ENCODE measurements at regions not wholly inside any gene's neighbourhood (a gene's known extent, or its start where the extent isn't known, plus 50 kb on each side); places are given as distances from the start of the nearest gene placed in this dataset.

- intact Hi-C loops (cut with micrococcal nuclease) = no loop called here
- Mint-ChIP-seq H3K9me3 (peaks cover 5% of the 10 kb centered on the region), H3K36me3 (ENCODE audit: low read depth) (no peaks in the 10 kb centered on the region), H3K27ac (no peak overlapping the region), H3K4me3 (no peak overlapping the region), H3K27me3 (ENCODE audit: insufficient read depth) (no peaks in the 10 kb centered on the region), H3K4me1 (ENCODE audit: low read depth) (no peaks in the 10 kb centered on the region)
- no peak for DNase-seq (ENCODE audit: low spot score)
Observed at GRCh38 chr13:56917966-56918365, 222.8 kb upstream of the PRR20A start.

- intact Hi-C loops (cut with micrococcal nuclease) = no loop called here
- no peaks in the 10 kb centered on the region for H3K27me3 Mint-ChIP-seq (ENCODE audit: insufficient read depth)
- H3K27ac Mint-ChIP-seq = no peak overlapping the region
- no peak for DNase-seq (ENCODE audit: low spot score)
- no peak overlapping the region for H3K4me3 Mint-ChIP-seq
- no peaks in the 10 kb centered on the region for H3K36me3 Mint-ChIP-seq (ENCODE audit: low read depth)
- H3K9me3 Mint-ChIP-seq = peaks cover 18% of the 10 kb centered on the region
- H3K4me1 Mint-ChIP-seq (ENCODE audit: low read depth) = no peaks in the 10 kb centered on the region
Observed at GRCh38 chr13:56923626-56924140, 217.0 kb upstream of the PRR20A start.

GRCh38 chr13:56924401-56924800 lies 216.3 kb upstream of the PRR20A start:
- Mint-ChIP-seq H3K27me3 (ENCODE audit: insufficient read depth) (no peaks in the 10 kb centered on the region), H3K4me3 (no peak overlapping the region), H3K4me1 (ENCODE audit: low read depth) (no peaks in the 10 kb centered on the region), H3K27ac (no peak overlapping the region), H3K36me3 (ENCODE audit: low read depth) (no peaks in the 10 kb centered on the region), H3K9me3 (peaks cover 21% of the 10 kb centered on the region)
- no peak for DNase-seq (ENCODE audit: low spot score)
- intact Hi-C loops (cut with micrococcal nuclease) = no loop called here

- Mint-ChIP-seq H3K36me3 (ENCODE audit: low read depth) (no peaks in the 10 kb centered on the region), H3K27ac (no peak overlapping the region), H3K27me3 (ENCODE audit: insufficient read depth) (no peaks in the 10 kb centered on the region), H3K9me3 (peaks cover 21% of the 10 kb centered on the region), H3K4me1 (ENCODE audit: low read depth) (no peaks in the 10 kb centered on the region), H3K4me3 (no peak overlapping the region)
- intact Hi-C loops (cut with micrococcal nuclease) = no loop called here
- DNase-seq (ENCODE audit: low spot score) = no peak
Observed at GRCh38 chr13:56932104-56932503, 208.6 kb upstream of the PRR20A start.

GRCh38 chr13:56953965-56954364 lies 186.8 kb upstream of the PRR20A start:
- intact Hi-C loops (cut with micrococcal nuclease) = no loop called here
- no peak for DNase-seq (ENCODE audit: low spot score)
- Mint-ChIP-seq H3K27me3 (ENCODE audit: insufficient read depth) (no peaks in the 10 kb centered on the region), H3K4me1 (ENCODE audit: low read depth) (no peaks in the 10 kb centered on the region), H3K27ac (no peak overlapping the region), H3K4me3 (no peak overlapping the region), H3K36me3 (ENCODE audit: low read depth) (no peaks in the 10 kb centered on the region), H3K9me3 (no peaks in the 10 kb centered on the region)

GRCh38 chr13:56975647-56976046 lies 165.1 kb upstream of the PRR20A start:
- Mint-ChIP-seq H3K9me3 (peaks cover 15% of the 10 kb centered on the region), H3K27ac (no peak overlapping the region), H3K4me1 (ENCODE audit: low read depth) (no peaks in the 10 kb centered on the region), H3K36me3 (ENCODE audit: low read depth) (no peaks in the 10 kb centered on the region), H3K4me3 (no peak overlapping the region), H3K27me3 (ENCODE audit: insufficient read depth) (no peaks in the 10 kb centered on the region)
- intact Hi-C loops (cut with micrococcal nuclease) = no loop called here
- DNase-seq (ENCODE audit: low spot score) = no peak

- H3K36me3 Mint-ChIP-seq (ENCODE audit: low read depth) = no peaks in the 10 kb centered on the region
- no peak for DNase-seq (ENCODE audit: low spot score)
- H3K27ac Mint-ChIP-seq = no peak overlapping the region
- H3K4me1 Mint-ChIP-seq (ENCODE audit: low read depth) = no peaks in the 10 kb centered on the region
- intact Hi-C loops (cut with micrococcal nuclease) = no loop called here
- H3K27me3 Mint-ChIP-seq (ENCODE audit: insufficient read depth) = no peaks in the 10 kb centered on the region
- H3K9me3 Mint-ChIP-seq = peaks cover 17% of the 10 kb centered on the region
- no peak overlapping the region for H3K4me3 Mint-ChIP-seq
Observed at GRCh38 chr13:56980856-56981255, 159.9 kb upstream of the PRR20A start.

- intact Hi-C loops (cut with micrococcal nuclease) = no loop called here
- Mint-ChIP-seq H3K4me1 (ENCODE audit: low read depth) (no peaks in the 10 kb centered on the region), H3K4me3 (no peak overlapping the region), H3K27me3 (ENCODE audit: insufficient read depth) (no peaks in the 10 kb centered on the region), H3K27ac (no peak overlapping the region), H3K9me3 (peaks cover 17% of the 10 kb centered on the region), H3K36me3 (ENCODE audit: low read depth) (no peaks in the 10 kb centered on the region)
- DNase-seq (ENCODE audit: low spot score) = no peak
Observed at GRCh38 chr13:56986121-56986520, 154.6 kb upstream of the PRR20A start.

GRCh38 chr13:56988543-56988942 lies 152.2 kb upstream of the PRR20A start:
- H3K4me1 Mint-ChIP-seq (ENCODE audit: low read depth) = no peaks in the 10 kb centered on the region
- no peak overlapping the region for H3K27ac Mint-ChIP-seq
- no peaks in the 10 kb centered on the region for H3K36me3 Mint-ChIP-seq (ENCODE audit: low read depth)
- no peaks in the 10 kb centered on the region for H3K27me3 Mint-ChIP-seq (ENCODE audit: insufficient read depth)
- intact Hi-C loops (cut with micrococcal nuclease) = no loop called here
- H3K9me3 Mint-ChIP-seq = peaks cover 4% of the 10 kb centered on the region
- H3K4me3 Mint-ChIP-seq = no peak overlapping the region
- no peak for DNase-seq (ENCODE audit: low spot score)

- H3K4me1 Mint-ChIP-seq (ENCODE audit: low read depth) = no peaks in the 10 kb centered on the region
- H3K27me3 Mint-ChIP-seq (ENCODE audit: insufficient read depth) = no peaks in the 10 kb centered on the region
- H3K4me3 Mint-ChIP-seq = no peak overlapping the region
- intact Hi-C loops (cut with micrococcal nuclease) = no loop called here
- H3K9me3 Mint-ChIP-seq = peaks cover 16% of the 10 kb centered on the region
- no peak for DNase-seq (ENCODE audit: low spot score)
- no peak overlapping the region for H3K27ac Mint-ChIP-seq
- H3K36me3 Mint-ChIP-seq (ENCODE audit: low read depth) = no peaks in the 10 kb centered on the region
Observed at GRCh38 chr13:57003682-57004081, 137.0 kb upstream of the PRR20A start.

- H3K4me1 Mint-ChIP-seq (ENCODE audit: low read depth) = no peaks in the 10 kb centered on the region
- H3K36me3 Mint-ChIP-seq (ENCODE audit: low read depth) = no peaks in the 10 kb centered on the region
- intact Hi-C loops (cut with micrococcal nuclease) = no loop called here
- no peak overlapping the region for H3K27ac Mint-ChIP-seq
- H3K9me3 Mint-ChIP-seq = peaks cover 17% of the 10 kb centered on the region
- H3K4me3 Mint-ChIP-seq = no peak overlapping the region
- no peaks in the 10 kb centered on the region for H3K27me3 Mint-ChIP-seq (ENCODE audit: insufficient read depth)
- DNase-seq (ENCODE audit: low spot score) = no peak
Observed at GRCh38 chr13:57017357-57017756, 123.4 kb upstream of the PRR20A start.

GRCh38 chr13:57018915-57019314 lies 121.8 kb upstream of the PRR20A start:
- Mint-ChIP-seq H3K4me1 (ENCODE audit: low read depth) (no peaks in the 10 kb centered on the region), H3K9me3 (peaks cover 21% of the 10 kb centered on the region), H3K4me3 (no peak overlapping the region), H3K27ac (no peak overlapping the region), H3K36me3 (ENCODE audit: low read depth) (no peaks in the 10 kb centered on the region), H3K27me3 (ENCODE audit: insufficient read depth) (no peaks in the 10 kb centered on the region)
- intact Hi-C loops (cut with micrococcal nuclease) = no loop called here
- no peak for DNase-seq (ENCODE audit: low spot score)

- Mint-ChIP-seq H3K4me1 (ENCODE audit: low read depth) (no peaks in the 10 kb centered on the region), H3K9me3 (peaks cover 29% of the 10 kb centered on the region), H3K27me3 (ENCODE audit: insufficient read depth) (no peaks in the 10 kb centered on the region), H3K27ac (no peak overlapping the region), H3K4me3 (no peak overlapping the region), H3K36me3 (ENCODE audit: low read depth) (no peaks in the 10 kb centered on the region)
- intact Hi-C loops (cut with micrococcal nuclease) = no loop called here
- DNase-seq (ENCODE audit: low spot score) = no peak
Observed at GRCh38 chr13:57030671-57031070, 110.0 kb upstream of the PRR20A start.

- H3K36me3 Mint-ChIP-seq (ENCODE audit: low read depth) = no peaks in the 10 kb centered on the region
- H3K27ac Mint-ChIP-seq = no peak overlapping the region
- no peaks in the 10 kb centered on the region for H3K27me3 Mint-ChIP-seq (ENCODE audit: insufficient read depth)
- intact Hi-C loops (cut with micrococcal nuclease) = no loop called here
- H3K4me1 Mint-ChIP-seq (ENCODE audit: low read depth) = no peaks in the 10 kb centered on the region
- no peak for DNase-seq (ENCODE audit: low spot score)
- no peak overlapping the region for H3K4me3 Mint-ChIP-seq
- H3K9me3 Mint-ChIP-seq = peaks cover 25% of the 10 kb centered on the region
Observed at GRCh38 chr13:57036290-57036689, 104.4 kb upstream of the PRR20A start.
